Neural cell (in vitro differentiated cells): ENCODE measurements at regions not wholly inside any gene's neighbourhood (a gene's known extent, or its start where the extent isn't known, plus 50 kb on each side); places are given as distances from the start of the nearest gene placed in this dataset.

Experiments
- CTCF ChIP-seq: fragments of 450-650 bp; IDR thresholded peaks from 2 replicates; pipeline ENCODE4 v1.5.1; 2014; ENCODE audit warnings: antibody characterized with exemption, mild to moderate bottlenecking, moderate library complexity; ENCODE audit not compliant: poor library complexity, severe bottlenecking
- EP300 ChIP-seq: fragments of 450-650 bp; conservative IDR thresholded peaks from 2 replicates; pipeline ENCODE4 v1.6.1; 2014; ENCODE audit warnings: antibody characterized with exemption, mild to moderate bottlenecking, moderate library complexity; ENCODE audit not compliant: poor library complexity, severe bottlenecking
- EZH2 ChIP-seq: fragments of 200-600, 300-800 bp; shearing (Covaris generic), sonication (generic); IDR thresholded peaks from 2 replicates; pipeline ENCODE4 v1.6.1; 2014; ENCODE audit warnings: antibody characterized with exemption, low read length, borderline replicate concordance, mild to moderate bottlenecking; ENCODE audit not compliant: insufficient read depth, poor library complexity, severe bottlenecking
- POLR2AphosphoS5 ChIP-seq: IDR thresholded peaks from 2 replicates; pipeline ENCODE4 v1.6.1; 2012
- SMC3 ChIP-seq: fragments of 450-650 bp; conservative IDR thresholded peaks from 2 replicates; pipeline ENCODE4 v1.6.1; 2014; ENCODE audit warnings: antibody characterized with exemption, mild to moderate bottlenecking, moderate library complexity; ENCODE audit not compliant: poor library complexity
- TAF1 ChIP-seq: IDR thresholded peaks from 2 replicates; pipeline ENCODE4 v1.6.1; 2012; ENCODE audit warnings: low read depth
- TF ChIP-seq, protein P1 (sequence below): IDR thresholded peaks from 2 replicates; pipeline ENCODE4 v1.6.1; 2012; ENCODE audit warnings: borderline replicate concordance

GRCh38 chr4:151991001-151991883 is 230.4 kb upstream of the GATB start:
- TF ChIP-seq EZH2 (no peak), CTCF (no peak), TAF1 (no peak), EP300 (no peak), SMC3 (no peak), POLR2AphosphoS5 (no peak)
- TF ChIP-seq, protein P1, sequence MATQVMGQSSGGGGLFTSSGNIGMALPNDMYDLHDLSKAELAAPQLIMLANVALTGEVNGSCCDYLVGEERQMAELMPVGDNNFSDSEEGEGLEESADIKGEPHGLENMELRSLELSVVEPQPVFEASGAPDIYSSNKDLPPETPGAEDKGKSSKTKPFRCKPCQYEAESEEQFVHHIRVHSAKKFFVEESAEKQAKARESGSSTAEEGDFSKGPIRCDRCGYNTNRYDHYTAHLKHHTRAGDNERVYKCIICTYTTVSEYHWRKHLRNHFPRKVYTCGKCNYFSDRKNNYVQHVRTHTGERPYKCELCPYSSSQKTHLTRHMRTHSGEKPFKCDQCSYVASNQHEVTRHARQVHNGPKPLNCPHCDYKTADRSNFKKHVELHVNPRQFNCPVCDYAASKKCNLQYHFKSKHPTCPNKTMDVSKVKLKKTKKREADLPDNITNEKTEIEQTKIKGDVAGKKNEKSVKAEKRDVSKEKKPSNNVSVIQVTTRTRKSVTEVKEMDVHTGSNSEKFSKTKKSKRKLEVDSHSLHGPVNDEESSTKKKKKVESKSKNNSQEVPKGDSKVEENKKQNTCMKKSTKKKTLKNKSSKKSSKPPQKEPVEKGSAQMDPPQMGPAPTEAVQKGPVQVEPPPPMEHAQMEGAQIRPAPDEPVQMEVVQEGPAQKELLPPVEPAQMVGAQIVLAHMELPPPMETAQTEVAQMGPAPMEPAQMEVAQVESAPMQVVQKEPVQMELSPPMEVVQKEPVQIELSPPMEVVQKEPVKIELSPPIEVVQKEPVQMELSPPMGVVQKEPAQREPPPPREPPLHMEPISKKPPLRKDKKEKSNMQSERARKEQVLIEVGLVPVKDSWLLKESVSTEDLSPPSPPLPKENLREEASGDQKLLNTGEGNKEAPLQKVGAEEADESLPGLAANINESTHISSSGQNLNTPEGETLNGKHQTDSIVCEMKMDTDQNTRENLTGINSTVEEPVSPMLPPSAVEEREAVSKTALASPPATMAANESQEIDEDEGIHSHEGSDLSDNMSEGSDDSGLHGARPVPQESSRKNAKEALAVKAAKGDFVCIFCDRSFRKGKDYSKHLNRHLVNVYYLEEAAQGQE: no peak
